HG03469 (cell line): ENCODE measurements at regions not wholly inside any gene's neighbourhood (a gene's known extent, or its start where the extent isn't known, plus 50 kb on each side); places are given as distances from the start of the nearest gene placed in this dataset.

Source experiments
- ATAC-seq: cut with Tn5 transposase; IDR thresholded peaks from one replicate; pipeline ENCODE4 v1.9.1; 2021; ENCODE audit warnings: mild to moderate bottlenecking, moderate library complexity, moderate number of reproducible peaks; ENCODE audit not compliant: unreplicated experiment

DNA sequence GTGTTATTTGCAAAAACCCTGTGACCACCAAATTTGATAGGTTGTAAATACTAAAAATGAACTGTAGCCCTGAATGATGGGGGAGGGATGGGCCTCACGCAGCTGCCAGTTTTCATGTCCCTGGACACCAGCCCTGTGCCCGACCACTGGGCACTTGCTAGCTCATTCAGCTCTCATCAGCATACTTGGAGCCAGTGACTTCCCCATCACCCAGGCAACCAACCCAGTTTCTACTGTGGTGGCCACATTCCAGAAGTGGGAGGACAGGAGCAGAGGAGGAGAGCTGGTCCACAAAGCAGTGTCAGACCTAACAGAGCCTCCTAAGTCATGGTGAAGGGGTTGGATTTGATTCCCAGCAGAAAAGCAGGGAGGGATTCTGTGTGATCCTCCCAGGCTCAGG is 128.2 kb downstream of the CPEB2 start:
- no peak for ATAC-seq

DNA sequence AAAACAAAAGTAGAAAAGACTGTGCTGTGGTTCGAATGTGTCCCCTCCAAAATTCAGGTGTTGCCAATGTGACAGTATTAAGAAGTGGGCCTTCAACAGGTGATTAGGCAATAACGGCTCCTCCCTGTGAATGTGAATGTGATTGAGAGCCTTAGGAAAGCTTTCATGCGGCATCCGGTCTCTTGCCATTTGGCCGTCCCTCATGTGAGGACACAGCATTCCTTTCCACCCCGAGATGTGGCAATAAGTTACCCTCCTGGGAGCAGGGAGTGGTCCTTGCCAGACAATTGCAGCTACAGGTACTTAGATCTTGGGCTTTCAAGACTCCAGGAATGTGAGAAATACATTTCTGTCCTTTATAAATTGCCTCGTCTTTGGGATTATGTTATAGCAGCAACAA is 129.3 kb downstream of the CPEB2 start:
- no peak for ATAC-seq

DNA sequence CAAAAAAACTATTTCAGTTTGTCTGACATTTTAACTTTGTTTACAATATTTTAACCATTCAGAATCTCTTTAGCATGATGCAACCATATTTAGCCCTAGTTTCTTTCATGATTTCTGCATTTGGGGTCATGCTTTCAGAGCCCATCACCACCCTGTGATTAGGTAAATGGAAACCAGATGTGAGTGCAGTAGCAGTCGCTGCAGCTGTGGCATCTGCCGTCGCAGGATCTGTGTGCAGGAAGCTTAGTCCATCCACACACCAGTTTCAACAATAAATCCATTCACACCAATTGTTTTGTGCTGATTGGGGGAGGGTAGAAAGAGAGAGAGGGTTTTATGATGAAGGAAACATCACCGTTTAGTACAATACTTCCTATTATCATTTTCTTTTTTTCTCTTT is 130.5 kb downstream of the CPEB2 start:
- ATAC-seq = no peak

DNA sequence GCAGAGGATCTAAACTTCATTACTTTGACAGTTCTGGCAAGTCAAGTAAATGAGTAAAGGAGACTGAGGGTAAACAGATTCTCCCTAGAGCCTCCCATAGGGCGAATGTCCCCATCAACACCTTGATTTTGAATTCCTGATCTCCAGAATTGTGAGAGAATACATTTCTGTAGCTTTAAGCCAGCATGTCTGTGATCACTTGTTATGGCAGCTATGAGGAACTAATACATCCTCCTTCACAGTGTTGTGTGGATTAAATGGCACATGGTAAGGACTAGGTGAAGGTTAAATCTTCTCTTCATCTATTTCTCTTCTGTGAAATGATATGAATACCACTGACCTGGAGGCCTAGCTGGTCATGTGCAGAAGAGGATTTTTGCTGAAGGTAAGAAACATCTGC is 137.3 kb downstream of the CPEB2 start:
- no peak for ATAC-seq

DNA sequence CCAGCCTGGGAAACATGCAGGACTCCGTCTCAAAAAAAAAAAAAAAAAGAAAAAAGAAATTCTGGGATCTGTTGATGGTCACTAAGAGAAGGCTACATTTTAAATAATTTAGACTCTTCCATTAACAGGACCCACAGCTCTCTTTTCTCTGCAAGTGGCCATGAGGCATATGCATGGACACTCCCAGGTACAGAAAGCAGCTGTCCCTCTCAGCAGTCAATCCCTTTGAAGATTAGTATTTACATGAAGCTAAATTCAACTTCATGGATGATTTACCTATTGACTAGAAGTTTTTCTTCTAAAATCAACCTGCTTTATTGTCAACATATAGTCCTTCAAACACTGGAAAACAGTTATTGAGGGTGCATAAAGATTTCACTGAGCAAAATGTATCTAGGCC is 139.9 kb downstream of the CPEB2 start:
- no peak for ATAC-seq

DNA sequence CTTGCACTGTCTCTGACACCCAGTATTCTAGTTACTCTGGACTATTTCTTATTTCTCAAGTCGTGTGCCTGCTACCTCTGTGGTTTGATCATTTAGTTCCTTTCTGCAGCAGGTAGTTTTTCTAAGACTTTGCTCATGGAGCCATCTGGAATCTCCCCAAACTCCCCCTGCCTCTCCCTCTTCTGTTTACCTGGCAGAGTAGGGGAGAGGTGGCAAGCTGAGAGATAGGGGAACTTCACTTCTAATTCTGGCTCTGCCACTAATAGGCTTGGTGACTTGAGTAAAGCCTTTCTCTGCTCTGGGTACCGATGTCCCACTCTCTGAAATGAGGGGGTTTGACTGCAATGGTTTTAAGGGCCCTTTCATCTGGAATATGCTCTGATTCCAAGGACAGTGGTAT is 141.3 kb downstream of the CPEB2 start:
- ATAC-seq = no peak

DNA sequence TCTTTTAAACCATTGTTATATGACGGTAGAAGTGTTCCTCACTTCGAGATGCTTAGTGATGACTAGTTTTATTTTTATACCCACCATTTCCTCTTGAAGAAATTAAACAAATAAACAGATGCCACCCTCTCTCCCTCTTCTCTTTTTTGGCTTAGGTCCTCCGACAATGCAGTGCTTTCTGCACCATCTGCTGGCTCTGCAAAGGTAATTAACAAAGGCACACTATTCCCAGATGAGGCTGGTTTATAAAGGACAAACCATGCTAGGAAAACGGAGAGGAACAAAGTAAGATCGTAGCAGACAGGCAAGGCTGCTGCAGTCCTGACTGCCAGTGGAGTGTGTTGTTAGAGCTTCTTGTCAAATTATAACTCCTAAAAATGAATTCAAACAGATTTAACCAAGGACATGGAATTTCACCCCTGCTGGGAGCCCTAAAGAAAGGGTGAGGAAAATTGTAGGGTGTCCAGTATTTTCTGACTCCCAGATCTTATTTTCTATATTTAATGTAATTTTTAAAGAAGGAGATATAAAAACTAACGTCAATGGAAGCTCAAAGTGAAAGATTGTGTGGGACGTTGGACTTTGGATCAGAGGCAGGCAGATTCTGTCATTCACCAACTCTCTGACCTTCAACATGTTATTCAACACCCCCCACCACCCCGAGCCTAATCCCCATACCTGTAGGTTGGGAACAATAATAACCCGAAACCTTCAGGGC is 142.1 kb downstream of the CPEB2 start:
- no peak for ATAC-seq

DNA sequence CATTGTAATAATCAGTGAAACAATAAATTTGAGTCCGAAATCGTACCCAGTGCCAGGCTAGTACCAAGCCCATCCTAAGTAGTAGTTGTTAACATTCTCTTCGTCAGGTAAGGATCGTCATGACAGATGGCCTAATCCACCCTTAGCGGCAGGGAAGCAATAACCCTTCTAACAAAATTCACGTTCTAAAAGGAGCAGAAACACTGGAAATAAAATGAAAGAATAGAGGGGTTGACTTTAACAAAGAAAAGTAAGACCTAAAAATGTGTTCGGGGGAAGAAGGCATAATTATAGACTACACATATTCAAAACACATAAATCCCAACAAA is 142.7 kb downstream of the CPEB2 start:
- ATAC-seq = no peak

DNA sequence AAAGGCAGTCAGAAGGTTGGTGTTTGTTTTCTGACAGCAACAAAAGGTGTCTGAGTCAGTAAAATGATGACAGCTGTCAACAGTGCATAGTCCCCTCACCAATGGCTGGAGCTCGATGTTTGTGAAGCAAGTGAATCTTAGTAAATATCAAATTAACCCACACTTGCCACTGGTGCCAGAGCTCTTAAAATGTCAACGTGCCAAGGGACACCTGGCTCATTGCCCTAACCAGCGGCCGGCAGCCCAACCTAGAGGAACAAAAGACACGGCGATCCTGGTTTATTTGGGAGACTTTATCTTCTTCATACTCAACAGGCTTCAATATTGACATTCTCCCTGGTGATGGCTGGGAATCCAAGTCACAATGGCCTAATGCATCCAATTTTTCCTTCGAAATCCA is 143.4 kb downstream of the CPEB2 start:
- ATAC-seq = no peak

DNA sequence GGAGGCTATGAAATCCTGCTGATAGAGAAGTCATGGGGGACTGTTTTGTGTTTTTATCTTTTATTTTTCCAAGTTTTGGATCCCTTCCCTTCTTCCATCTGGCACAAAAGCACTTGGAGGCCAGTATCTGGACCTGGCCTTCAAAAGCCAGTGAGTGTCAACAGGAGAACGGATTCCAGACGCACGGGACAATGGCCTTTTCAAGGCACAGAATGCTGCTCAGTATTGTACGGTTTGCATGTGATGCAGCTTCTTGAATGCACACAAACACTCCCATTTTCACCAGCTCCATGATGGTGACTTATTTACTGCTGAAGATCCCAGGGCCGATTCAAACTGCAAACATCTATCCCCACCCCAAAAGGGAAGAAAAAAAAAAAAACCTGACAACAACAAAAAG is 145.4 kb downstream of the CPEB2 start:
- ATAC-seq = no peak

DNA sequence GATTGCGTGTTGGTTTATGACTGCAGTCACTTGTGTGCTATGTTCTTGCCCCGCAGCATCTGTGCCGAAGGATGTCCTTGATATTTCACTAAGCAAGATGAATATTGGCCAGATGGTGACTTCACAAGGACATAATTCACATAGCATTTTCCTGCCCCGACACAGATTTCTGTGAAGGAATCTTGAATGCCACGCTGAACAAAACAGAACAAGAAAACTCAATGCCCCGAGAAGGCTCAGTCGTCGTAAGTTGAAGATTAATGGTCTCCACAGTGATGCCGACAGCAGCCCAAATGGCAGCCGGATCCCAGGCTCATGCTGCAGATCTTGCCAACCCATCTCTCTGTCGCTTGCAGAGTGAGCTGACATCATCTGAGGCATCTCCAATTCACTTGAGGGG is 145.9 kb downstream of the CPEB2 start:
- ATAC-seq = no peak

DNA sequence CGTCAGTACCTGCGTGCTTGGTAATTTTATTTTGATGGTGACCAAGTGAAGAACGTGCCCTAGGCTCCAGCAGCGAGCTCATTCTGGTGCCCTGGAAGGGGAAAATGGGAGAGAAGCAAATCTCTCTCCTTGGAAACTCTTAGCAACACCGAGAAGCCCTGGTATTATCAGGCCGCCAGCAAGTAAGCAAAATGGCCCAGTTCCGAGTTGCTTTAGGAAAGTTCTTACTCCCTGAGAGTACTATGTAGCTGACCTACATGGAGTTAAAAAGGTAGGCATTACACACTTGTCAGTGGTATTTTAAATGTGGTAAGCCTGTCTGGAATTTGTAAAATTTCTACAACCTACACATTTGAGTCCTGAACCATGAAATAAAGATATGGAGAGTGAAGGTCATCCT is 146.4 kb downstream of the CPEB2 start:
- ATAC-seq = no peak

DNA sequence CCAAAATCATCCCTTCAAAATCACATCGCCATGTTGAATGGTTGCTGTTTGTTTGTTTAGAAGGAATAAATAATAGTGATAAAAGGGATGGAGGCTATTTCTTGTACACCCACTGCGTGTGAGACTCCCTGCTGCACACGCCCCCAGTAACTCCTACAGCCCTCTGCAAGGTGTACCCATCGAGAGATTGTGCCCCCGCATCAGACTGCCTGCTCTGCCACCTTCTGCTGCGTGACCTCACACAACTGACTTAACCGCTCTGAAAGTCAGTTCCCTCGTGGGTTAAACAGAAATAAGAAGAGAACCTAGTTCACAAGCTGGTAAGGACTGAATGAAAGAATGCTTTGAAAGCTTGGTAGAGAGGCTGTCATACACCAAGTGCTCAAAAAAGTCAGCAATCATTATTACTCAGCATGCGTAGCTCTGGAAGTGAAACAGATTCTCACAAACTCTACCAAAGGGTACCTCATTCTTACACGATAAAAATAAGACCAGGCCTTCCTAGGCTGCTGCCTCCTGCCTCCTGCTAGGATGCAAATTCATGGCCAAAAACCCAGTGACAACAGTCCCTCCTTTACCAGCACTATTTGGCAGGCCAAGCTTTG is 147.1 kb downstream of the CPEB2 start:
- peak; percentile 77 for ATAC-seq

DNA sequence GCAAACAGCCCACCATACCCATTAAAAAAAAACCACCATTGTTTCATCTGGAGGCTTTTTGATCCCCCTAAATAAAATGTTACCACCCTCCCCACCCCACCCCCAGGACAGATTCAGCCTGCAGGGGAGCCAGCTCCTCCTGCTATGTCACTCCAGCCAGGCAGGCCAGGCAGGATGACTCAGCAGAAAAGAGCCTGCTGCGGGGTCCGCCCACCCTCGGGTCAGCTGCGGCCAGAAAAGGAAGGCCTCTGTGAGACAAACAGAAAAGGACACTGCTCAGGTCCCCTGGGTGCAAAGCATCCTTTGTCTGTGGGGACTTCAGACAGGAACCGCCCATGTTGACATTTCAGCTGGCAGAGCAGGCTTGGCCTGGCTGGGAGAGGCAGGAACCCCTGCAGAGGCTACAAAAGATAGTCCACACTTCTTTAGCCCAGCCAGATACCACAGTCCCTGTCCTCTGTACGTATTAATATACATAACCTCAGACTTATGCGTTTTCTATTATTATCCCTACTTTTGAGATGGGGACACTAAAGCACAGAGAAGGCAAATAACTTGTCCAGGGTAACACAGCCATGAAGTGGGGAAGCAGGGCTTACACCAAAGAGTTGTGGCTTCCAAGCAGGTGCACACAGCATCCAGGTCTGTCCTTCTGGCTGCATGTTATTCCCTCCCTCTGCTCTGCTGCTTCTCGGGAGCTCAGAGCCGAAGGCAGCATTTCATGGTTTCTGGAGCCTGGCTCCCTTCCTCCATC is 147.7 kb downstream of the CPEB2 start:
- peak; percentile 37 for ATAC-seq

DNA sequence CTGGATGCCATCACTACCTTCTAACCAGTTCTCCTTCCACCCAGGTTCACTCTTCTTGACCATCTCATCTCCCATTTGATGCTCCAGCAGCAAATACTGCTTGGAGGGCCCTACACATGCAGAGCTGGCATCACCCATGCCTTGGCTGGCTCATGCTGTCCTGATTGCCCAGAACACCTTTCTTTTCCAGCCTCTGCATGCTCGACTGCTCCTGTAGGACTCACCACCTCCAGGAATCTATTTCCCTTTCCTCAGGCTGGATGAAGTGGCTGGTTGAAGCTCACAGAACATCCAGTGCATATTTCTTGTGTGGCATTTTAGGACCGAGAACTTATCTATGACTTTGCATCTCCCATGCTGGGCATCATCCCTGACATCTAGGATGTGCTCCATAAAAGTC is 148.3 kb downstream of the CPEB2 start:
- ATAC-seq = no peak

DNA sequence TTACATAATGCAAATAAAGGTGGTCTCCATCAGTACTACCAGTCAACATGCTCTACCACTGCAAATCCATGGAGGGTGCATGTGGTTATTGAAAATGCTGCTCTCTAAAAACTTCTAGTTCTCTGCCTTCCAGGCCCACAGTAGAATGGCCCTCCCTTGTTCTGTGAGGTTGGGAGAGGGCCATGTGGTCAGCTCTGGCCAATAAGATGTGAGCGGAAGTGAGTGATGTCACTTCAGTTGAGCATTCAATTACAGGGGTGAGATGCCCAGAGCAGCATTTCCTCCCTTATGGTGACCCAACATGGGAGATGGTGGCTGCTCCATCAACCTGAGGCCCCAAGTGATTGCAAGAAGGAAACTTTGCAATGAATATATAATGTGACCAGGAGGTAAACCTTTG is 148.8 kb downstream of the CPEB2 start:
- no peak for ATAC-seq

DNA sequence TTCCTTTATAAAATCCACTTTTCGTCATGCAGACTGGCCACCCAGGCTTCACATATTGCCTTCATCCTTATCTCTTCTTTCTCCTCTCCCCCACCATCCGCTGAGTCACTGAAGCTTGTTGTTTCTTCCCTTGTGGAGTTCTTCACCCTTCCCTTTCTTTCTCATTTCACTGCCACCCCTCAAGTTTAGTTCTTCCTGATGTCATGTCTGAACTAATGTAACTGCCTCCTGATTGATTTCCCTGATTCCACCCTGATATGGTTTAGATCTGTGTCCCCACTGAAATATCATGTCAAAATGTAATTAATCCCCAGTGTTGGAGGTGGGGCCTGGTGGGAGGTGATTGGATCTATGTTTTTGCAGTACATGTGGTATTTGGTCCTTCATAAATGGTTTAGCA is 151.4 kb downstream of the CPEB2 start:
- no peak for ATAC-seq

DNA sequence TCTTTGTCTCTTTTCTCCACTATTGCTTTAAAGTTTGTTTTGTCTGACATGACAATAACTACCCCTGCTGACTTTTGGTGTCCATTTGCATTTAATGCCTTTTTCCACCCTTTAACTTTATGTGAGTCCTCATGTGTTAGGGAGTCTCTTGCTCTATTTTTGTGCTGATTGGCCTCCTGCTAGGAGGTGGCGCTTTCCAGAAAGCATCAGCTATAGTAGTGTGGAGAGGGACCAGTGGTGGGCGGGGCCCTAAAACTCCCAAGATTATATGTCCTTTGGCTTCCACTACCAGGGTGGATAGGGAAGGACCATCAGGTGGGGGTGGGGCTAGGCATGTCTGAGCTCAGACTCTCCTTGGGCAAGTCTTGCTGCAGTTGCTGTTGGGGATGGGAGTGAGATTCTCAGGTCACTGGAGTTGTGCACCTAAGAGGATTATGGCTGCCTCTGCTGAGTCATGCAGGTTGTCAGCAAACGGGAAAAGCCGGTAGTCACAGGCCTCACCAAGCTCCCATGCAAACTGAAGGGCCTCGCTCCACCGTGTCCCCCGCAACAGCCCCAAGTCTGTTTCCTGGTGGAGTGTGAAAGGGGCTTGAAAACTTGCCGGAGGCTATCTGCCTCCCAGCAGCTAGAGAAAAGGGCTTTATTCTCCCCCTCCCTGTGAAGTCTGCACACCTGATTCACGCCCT is 156.3 kb downstream of the CPEB2 start:
- no peak for ATAC-seq

DNA sequence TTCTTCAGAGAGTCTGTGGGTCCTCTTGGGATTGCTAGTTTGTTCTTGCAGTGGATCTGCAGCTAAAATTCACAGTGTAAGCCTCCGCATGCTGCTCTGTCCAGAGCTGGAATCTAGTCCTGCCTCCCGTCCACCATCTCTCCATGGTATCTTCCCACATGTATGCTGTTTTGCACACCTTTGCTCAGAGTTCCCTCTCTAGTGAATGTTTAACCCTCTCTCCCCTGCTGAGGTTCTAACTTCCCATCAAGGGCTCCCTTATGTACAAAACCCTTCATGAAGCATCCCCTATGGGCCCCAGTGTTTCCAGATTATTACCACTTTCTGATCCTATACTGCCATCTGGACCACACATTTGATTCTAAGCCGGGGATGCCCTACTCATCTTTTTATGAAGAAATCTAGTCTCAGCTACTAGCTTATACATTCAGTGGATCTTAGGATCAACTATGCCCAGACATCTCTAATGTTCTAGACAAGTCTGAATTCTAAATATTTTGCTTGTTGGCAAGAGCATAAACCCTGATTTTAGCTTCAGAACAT is 157.3 kb downstream of the CPEB2 start:
- no peak for ATAC-seq

DNA sequence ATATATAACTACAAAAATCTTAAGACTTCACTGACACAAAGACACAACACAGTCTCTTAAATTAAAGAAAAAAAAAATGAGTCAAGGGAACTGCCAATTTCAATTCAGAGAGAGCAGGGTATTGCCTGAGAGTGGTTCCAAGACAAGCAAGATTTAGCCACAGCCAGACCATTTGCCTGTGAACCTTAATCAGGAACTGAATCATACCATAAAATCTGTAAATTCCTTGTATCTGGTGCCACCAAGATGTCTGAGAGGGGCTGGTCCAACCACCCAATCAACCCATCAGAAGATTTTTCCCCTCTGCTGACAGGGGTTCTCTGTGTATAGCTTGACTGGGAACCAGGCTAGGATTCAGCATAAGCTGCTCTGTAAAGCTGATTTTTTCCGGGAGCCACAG is 159.2 kb downstream of the CPEB2 start:
- ATAC-seq = no peak

DNA sequence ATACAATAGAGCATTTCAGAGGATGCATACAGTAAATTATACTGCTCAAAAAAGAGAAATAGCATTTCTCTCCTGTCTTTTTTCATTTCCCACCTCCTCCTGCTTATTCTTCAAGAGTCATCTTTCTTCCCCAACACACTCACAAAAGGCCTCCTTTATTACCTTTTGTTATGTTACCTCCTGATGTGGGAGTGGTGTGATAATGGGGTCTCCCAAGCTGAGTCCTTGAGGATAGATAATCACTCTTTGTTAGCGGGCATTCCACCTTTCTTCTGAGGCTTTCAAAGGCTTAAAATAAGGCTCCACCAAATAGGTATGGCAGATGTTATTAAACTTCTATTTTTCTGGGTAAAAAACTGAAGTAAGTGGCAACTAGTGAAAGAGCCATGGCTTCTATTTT is 159.8 kb downstream of the CPEB2 start:
- ATAC-seq = no peak
